ENCODE measurements at regions not wholly inside any gene's neighbourhood (a gene's known extent, or its start where the extent isn't known, plus 50 kb on each side); places are given as distances from the start of the nearest gene placed in this dataset.

DNA sequence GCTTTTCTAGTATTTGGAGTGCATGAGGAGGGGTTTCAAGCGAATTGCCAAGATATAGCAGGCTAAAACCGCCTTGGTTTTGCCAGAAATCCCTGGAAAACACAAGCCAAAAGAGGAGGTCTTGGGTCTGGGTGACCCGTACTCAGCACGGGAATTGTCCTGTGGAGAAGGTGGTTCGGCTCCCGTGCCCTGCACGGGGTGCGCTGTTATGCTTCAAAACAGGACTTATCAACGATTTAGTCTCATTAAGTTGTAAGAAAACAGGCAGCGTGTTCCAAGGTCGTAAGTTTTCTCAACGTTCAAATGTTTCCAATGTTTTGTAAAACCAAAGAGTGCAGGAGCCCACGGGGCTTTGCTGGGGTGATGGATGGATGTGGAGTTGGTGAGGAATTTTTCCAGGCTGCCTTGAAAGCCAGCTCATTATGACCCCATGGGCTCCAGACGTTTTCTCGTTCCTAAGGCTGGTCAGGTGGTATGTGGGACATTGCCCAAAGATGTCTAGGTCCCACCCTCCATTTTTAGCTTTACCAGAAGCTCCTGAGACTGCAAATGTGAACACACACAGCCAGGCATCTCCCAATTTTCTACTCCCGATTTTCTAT, 75.4 kb upstream of the CLDN14 start:
- H3K9me3 Mint-ChIP-seq = no peaks in the 10 kb centered on the region
- peaks cover 16% of the 10 kb centered on the region for H3K27me3 Mint-ChIP-seq (ENCODE audit: low read depth)
- TF ChIP-seq, protein P1, sequence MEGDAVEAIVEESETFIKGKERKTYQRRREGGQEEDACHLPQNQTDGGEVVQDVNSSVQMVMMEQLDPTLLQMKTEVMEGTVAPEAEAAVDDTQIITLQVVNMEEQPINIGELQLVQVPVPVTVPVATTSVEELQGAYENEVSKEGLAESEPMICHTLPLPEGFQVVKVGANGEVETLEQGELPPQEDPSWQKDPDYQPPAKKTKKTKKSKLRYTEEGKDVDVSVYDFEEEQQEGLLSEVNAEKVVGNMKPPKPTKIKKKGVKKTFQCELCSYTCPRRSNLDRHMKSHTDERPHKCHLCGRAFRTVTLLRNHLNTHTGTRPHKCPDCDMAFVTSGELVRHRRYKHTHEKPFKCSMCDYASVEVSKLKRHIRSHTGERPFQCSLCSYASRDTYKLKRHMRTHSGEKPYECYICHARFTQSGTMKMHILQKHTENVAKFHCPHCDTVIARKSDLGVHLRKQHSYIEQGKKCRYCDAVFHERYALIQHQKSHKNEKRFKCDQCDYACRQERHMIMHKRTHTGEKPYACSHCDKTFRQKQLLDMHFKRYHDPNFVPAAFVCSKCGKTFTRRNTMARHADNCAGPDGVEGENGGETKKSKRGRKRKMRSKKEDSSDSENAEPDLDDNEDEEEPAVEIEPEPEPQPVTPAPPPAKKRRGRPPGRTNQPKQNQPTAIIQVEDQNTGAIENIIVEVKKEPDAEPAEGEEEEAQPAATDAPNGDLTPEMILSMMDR (IDR thresholded peaks at IDR 0.05; ENCODE audit: unreplicated experiment in 3 of 3) = no peak
- peaks cover 47% of the 10 kb centered on the region for H3K4me1 Mint-ChIP-seq
- no peaks in the 10 kb centered on the region for H3K36me3 Mint-ChIP-seq (ENCODE audit: low read depth)
- peak overlapping the region; percentile 14 to 34 (median 27) for H3K27ac Mint-ChIP-seq
- no peak overlapping the region for H3K4me3 Mint-ChIP-seq

DNA sequence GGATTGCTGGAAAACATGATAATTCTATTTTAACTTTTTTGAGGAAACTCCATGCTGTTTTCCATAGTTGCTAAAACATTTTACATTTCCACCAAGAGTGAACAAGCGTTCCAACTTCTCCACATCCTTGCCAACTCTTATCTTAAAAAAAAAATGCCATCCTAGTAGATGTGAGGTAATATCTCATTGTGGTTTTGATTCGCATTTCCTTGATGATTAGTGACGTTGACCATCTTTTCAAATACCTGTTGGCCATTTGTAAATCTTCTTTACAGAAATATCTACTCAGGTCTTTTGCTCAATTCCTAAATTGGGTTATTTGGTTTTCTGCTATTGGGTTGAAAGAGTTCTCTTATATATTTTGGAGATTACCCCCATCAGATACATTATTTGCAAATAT, 77.4 kb upstream of the CLDN14 start:
- no peak overlapping the region for H3K4me3 Mint-ChIP-seq
- no peak overlapping the region for H3K27ac Mint-ChIP-seq
- H3K36me3 Mint-ChIP-seq (ENCODE audit: low read depth) = no peaks in the 10 kb centered on the region
- TF ChIP-seq, protein P1 (IDR thresholded peaks at IDR 0.05; ENCODE audit: unreplicated experiment in 3 of 3) = no peak
- peaks cover 27% of the 10 kb centered on the region for H3K4me1 Mint-ChIP-seq
- no peaks in the 10 kb centered on the region for H3K9me3 Mint-ChIP-seq
- peaks cover 21% of the 10 kb centered on the region for H3K27me3 Mint-ChIP-seq (ENCODE audit: low read depth)

DNA sequence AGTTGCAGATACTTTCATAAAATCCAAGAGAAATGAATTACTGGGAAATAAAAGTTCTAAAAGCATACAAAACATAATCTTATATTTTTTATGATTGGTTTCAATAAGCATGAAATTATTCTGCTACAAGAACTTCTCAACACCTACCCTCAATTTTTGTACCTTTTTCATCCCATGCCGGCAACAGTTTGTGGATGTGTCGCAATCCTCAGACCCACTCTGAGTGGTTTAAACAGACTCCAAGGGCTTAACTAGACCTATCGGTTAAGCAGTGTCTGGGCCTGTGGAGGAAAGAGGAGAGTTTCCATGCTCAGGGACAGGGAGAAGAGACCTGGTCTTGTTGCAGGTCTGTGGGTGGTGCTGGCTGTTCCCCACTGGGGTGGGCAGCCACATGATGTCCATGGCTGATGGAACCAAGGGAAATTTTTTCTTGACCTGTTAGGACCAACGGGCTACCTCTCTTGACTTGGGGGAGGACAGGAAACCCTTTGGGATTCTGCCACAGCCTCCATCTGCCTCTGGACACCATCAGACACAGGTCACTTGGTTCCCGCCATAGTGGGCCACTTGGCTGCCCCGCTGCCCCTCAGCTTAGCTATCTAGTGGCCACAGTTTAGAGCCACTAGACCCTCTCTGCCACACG, 81.1 kb upstream of the CLDN14 start:
- Mint-ChIP-seq H3K36me3 (ENCODE audit: low read depth) (no peaks in the 10 kb centered on the region), H3K27ac (no peak overlapping the region), H3K9me3 (peaks cover 3% of the 10 kb centered on the region), H3K4me1 (peaks cover 21% of the 10 kb centered on the region), H3K4me3 (no peak overlapping the region), H3K27me3 (ENCODE audit: low read depth) (peaks cover 20% of the 10 kb centered on the region)
- TF ChIP-seq, protein P1 (IDR thresholded peaks at IDR 0.05; ENCODE audit: unreplicated experiment in 3 of 3) = no peak

DNA sequence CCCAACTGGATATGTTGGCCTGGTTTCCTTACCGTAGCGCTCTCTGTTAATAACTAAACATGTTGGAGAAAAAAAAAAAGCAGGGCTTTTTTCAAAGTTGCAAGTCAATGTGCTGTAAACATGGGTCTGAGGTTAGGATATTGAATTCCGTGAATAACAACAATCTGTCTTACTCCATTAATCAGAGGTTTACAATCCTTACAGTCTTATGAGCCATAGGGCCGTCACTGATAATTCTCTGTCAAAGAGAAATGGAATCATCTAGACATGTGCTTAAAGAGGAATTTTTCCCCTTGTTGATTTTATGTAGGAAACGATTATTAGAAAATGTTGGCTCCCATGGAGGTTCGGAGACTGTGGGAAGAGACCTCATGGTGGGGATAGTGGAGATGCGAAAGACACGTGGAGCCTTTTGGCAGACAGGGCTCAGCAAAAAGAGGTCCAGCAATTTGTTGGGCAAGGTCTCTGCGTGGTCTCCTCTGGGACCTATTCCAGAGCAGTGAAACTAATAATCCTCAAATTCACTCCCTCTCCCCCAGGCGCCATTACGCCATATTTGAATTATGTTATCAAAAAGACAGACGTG, 83.5 kb upstream of the CLDN14 start:
- no peaks in the 10 kb centered on the region for H3K36me3 Mint-ChIP-seq (ENCODE audit: low read depth)
- H3K27ac Mint-ChIP-seq = peak overlapping the region; percentile 10 to 49 (median 38)
- peak overlapping the region in 1 of 3 experiments; percentile 2 for H3K4me3 Mint-ChIP-seq
- peaks cover 40% of the 10 kb centered on the region for H3K4me1 Mint-ChIP-seq
- TF ChIP-seq, protein P1 (IDR thresholded peaks at IDR 0.05; ENCODE audit: unreplicated experiment in 3 of 3) = no peak
- H3K27me3 Mint-ChIP-seq (ENCODE audit: low read depth) = peaks cover 27% of the 10 kb centered on the region
- peaks cover 3% of the 10 kb centered on the region for H3K9me3 Mint-ChIP-seq

DNA sequence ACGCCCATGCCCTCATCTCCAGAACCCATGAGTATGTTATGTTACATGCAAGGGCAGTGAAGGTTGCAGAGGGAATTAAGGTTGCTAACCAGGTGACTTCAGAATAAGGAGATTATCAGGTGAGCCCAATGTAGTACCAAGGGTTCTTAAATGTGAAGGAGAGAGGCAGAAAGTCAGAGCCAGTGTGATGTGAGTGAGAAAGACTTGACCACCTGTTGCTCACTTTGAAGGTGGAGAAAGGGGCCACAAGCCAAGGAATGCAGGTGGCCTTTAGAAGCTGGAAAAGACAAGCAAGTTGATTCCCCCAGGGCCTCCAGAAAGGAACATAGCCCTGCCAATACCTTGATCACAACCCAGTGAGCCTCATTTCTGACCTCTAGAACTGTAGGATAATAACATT, 84.7 kb upstream of the CLDN14 start:
- Mint-ChIP-seq H3K27ac (no peak overlapping the region), H3K36me3 (ENCODE audit: low read depth) (no peaks in the 10 kb centered on the region), H3K9me3 (peaks cover 3% of the 10 kb centered on the region), H3K4me3 (no peak overlapping the region), H3K27me3 (ENCODE audit: low read depth) (peaks cover 30% of the 10 kb centered on the region), H3K4me1 (peaks cover 40% of the 10 kb centered on the region)
- TF ChIP-seq, protein P1 (IDR thresholded peaks at IDR 0.05; ENCODE audit: unreplicated experiment in 3 of 3) = no peak

All from nephron (organoid).